GM19455 (cell line): ENCODE measurements at regions not wholly inside any gene's neighbourhood (a gene's known extent, or its start where the extent isn't known, plus 50 kb on each side); places are given as distances from the start of the nearest gene placed in this dataset.
A peak's percentile ranks its signal among the peaks of the same experiment; 100 is the strongest.

Source experiments
- ATAC-seq: cut with Tn5 transposase; IDR thresholded peaks from one replicate; pipeline ENCODE4 v1.9.1; 2021; ENCODE audit not compliant: unreplicated experiment

- ATAC-seq = peak; percentile 59
Observed at GRCh38 chr3:186413615-186414415, 51.8 kb upstream of the DGKG start.

- no peak for ATAC-seq
Observed at GRCh38 chr3:186411994-186412393, 50.0 kb upstream of the DGKG start.
